Neural cell (in vitro differentiated cells): ENCODE measurements at regions not wholly inside any gene's neighbourhood (a gene's known extent, or its start where the extent isn't known, plus 50 kb on each side); places are given as distances from the start of the nearest gene placed in this dataset.

Source experiments
- H2AFZ ChIP-seq: fragments of 200-600, 300-800 bp; sonication (generic), shearing (Covaris generic); 2 replicates; pipeline ENCODE4 v1.6.0; 2014; ENCODE audit warnings: low read depth, mild to moderate bottlenecking, antibody characterized with exemption, low read length, moderate library complexity
- H3F3A ChIP-seq: fragments of 200-600 bp; shearing (Covaris generic); 2 replicates; pipeline ENCODE4 v1.6.1; 2016; ENCODE audit warnings: mild to moderate bottlenecking, moderate library complexity, mixed read lengths, antibody characterized with exemption, low read length; ENCODE audit not compliant: insufficient read depth, poor library complexity, severe bottlenecking
- H3K27ac ChIP-seq: fragments of 200-600, 300-800 bp; sonication (generic), shearing (Covaris generic); 2 replicates; pipeline ENCODE4 v1.5.1; 2014; ENCODE audit warnings: mild to moderate bottlenecking, low read length, moderate library complexity
- H3K27me3 ChIP-seq: fragments of 300-800, 200-600 bp; sonication (generic), shearing (Covaris generic); 2 replicates; pipeline ENCODE4 v1.6.0; 2014; ENCODE audit warnings: mild to moderate bottlenecking, low read depth, low read length, moderate library complexity; ENCODE audit not compliant: insufficient read depth
- H3K36me3 ChIP-seq: fragments of 300-800, 200-600 bp; sonication (generic), shearing (Covaris generic); 2 replicates; pipeline ENCODE4 v1.5.1; 2014; ENCODE audit warnings: mild to moderate bottlenecking, antibody characterized with exemption, low read length, moderate library complexity; ENCODE audit not compliant: insufficient read depth
- H3K4me2 ChIP-seq: fragments of 300-800, 200-600 bp; sonication (generic), shearing (Covaris generic); 2 replicates; pipeline ENCODE4 v1.6.0; 2014; ENCODE audit warnings: mild to moderate bottlenecking, low read length
- H3K4me3 ChIP-seq: fragments of 300-800, 200-600 bp; sonication (generic), shearing (Covaris generic); 2 replicates; pipeline ENCODE4 v1.5.1; 2014; ENCODE audit warnings: mild to moderate bottlenecking, low read length, moderate library complexity
- H3K79me2 ChIP-seq: fragments of 200-600 bp; shearing (Covaris generic); replicated peaks from 2 replicates; pipeline ENCODE4 v1.6.0; 2014; ENCODE audit warnings: mild to moderate bottlenecking, low read length, moderate library complexity; ENCODE audit not compliant: insufficient read depth
- H3K9ac ChIP-seq: fragments of 300-800, 200-600 bp; sonication (generic), shearing (Covaris generic); 2 replicates; pipeline ENCODE4 v1.6.1; 2016; ENCODE audit warnings: mild to moderate bottlenecking, low read length, mixed read lengths
- H3K9me2 ChIP-seq: fragments of 200-600 bp; shearing (Covaris generic); 2 replicates; pipeline ENCODE4 v1.6.1; 2016; ENCODE audit warnings: mild to moderate bottlenecking, low read length, mixed read lengths; ENCODE audit not compliant: insufficient read depth
- H3K9me3 ChIP-seq: fragments of 200-600, 300-800 bp; sonication (generic), shearing (Covaris generic); 2 replicates; pipeline ENCODE4 v1.6.1; 2016; ENCODE audit warnings: mild to moderate bottlenecking, mixed run types, low read length, moderate library complexity, mixed read lengths
- H4K20me1 ChIP-seq: fragments of 200-600 bp; shearing (Covaris generic); 2 replicates; pipeline ENCODE4 v1.6.1; 2016; ENCODE audit warnings: mild to moderate bottlenecking, mixed run types; ENCODE audit not compliant: insufficient read depth
- CTCF ChIP-seq: fragments of 450-650 bp; IDR thresholded peaks from 2 replicates; pipeline ENCODE4 v1.5.1; 2014; ENCODE audit warnings: antibody characterized with exemption, mild to moderate bottlenecking, moderate library complexity; ENCODE audit not compliant: poor library complexity, severe bottlenecking
- EP300 ChIP-seq: fragments of 450-650 bp; conservative IDR thresholded peaks from 2 replicates; pipeline ENCODE4 v1.6.1; 2014; ENCODE audit warnings: antibody characterized with exemption, mild to moderate bottlenecking, moderate library complexity; ENCODE audit not compliant: poor library complexity, severe bottlenecking
- EZH2 ChIP-seq: fragments of 200-600, 300-800 bp; shearing (Covaris generic), sonication (generic); IDR thresholded peaks from 2 replicates; pipeline ENCODE4 v1.6.1; 2014; ENCODE audit warnings: antibody characterized with exemption, low read length, borderline replicate concordance, mild to moderate bottlenecking; ENCODE audit not compliant: insufficient read depth, poor library complexity, severe bottlenecking
- MXI1 ChIP-seq: fragments of 450-650 bp; conservative IDR thresholded peaks from 2 replicates; pipeline ENCODE4 v1.6.1; 2014; ENCODE audit warnings: antibody characterized with exemption, mild to moderate bottlenecking; ENCODE audit not compliant: poor library complexity, severe bottlenecking
- POLR2AphosphoS5 ChIP-seq: IDR thresholded peaks from 2 replicates; pipeline ENCODE4 v1.6.1; 2012
- RAD21 ChIP-seq: fragments of 450-650 bp; conservative IDR thresholded peaks from 2 replicates; pipeline ENCODE4 v1.6.1; 2014; ENCODE audit warnings: antibody characterized with exemption, mild to moderate bottlenecking, moderate library complexity
- REST ChIP-seq: IDR thresholded peaks from 2 replicates; pipeline ENCODE4 v1.6.1; 2012; ENCODE audit warnings: borderline replicate concordance
- SMC3 ChIP-seq: fragments of 450-650 bp; conservative IDR thresholded peaks from 2 replicates; pipeline ENCODE4 v1.6.1; 2014; ENCODE audit warnings: antibody characterized with exemption, mild to moderate bottlenecking, moderate library complexity; ENCODE audit not compliant: poor library complexity
- TAF1 ChIP-seq: IDR thresholded peaks from 2 replicates; pipeline ENCODE4 v1.6.1; 2012; ENCODE audit warnings: low read depth

- H3K27ac ChIP-seq, result no peak overlapping the region
- H3K4me2 ChIP-seq, result no peak overlapping the region
- H3K9me3 ChIP-seq, result no peaks in the 10 kb centered on the region
- no peaks in the 10 kb centered on the region for H3F3A ChIP-seq
- H2AFZ ChIP-seq, result no peak overlapping the region
- TF ChIP-seq EP300 (no peak), CTCF (no peak), POLR2AphosphoS5 (no peak), RAD21 (no peak), REST (no peak), SMC3 (no peak), EZH2 (no peak), MXI1 (no peak), TAF1 (no peak)
- no peaks in the 10 kb centered on the region for H3K36me3 ChIP-seq
- no peaks in the 10 kb centered on the region for H3K79me2 ChIP-seq
- no peaks in the 10 kb centered on the region for H4K20me1 ChIP-seq
- no peaks in the 10 kb centered on the region for H3K27me3 ChIP-seq
- H3K4me3 ChIP-seq, result no peak overlapping the region
- no peaks in the 10 kb centered on the region for H3K9me2 ChIP-seq
- no peak overlapping the region for H3K9ac ChIP-seq
Measured at GRCh38 chr7:46143421-46143820, 222.3 kb upstream of the IGFBP3 start.

GRCh38 chr7:46139079-46139478, 218.0 kb upstream of the IGFBP3 start:
- Histone ChIP-seq H3K4me2 (no peak overlapping the region), H3K9me3 (no peaks in the 10 kb centered on the region), H3K9ac (no peak overlapping the region), H3K27me3 (no peaks in the 10 kb centered on the region), H4K20me1 (no peaks in the 10 kb centered on the region), H3K36me3 (no peaks in the 10 kb centered on the region), H3K79me2 (no peaks in the 10 kb centered on the region), H3F3A (no peaks in the 10 kb centered on the region), H3K4me3 (no peak overlapping the region), H3K9me2 (no peaks in the 10 kb centered on the region), H2AFZ (no peak overlapping the region), H3K27ac (no peak overlapping the region)
- TF ChIP-seq POLR2AphosphoS5 (no peak), TAF1 (no peak), EZH2 (no peak), SMC3 (no peak), EP300 (no peak), REST (no peak), RAD21 (no peak), CTCF (no peak), MXI1 (no peak)
